Fibroblast of lung (primary cell): ENCODE measurements at regions not wholly inside any gene's neighbourhood (a gene's known extent, or its start where the extent isn't known, plus 50 kb on each side); places are given as distances from the start of the nearest gene placed in this dataset.
A peak's percentile ranks its signal among the peaks of the same experiment; 100 is the strongest.

ENCODE experiments used
- DNase-seq, 2 donors: peaks; one replicate each; pipeline versions ENCODE4 v3.0.0 to v3.0.0-alpha.2; 2010; ENCODE audit warnings: low read depth in 2 of 2
- H2AFZ ChIP-seq: 2 replicates; pipeline ENCODE4 v1.5.1; 2012; ENCODE audit warnings: low read length, control low read depth, inconsistent platforms
- H3K27ac ChIP-seq: 2 replicates; pipeline ENCODE4 v1.5.1; 2011; ENCODE audit warnings: low read length, control low read depth; ENCODE audit not compliant: insufficient read depth
- H3K27me3 ChIP-seq: 2 replicates; pipeline ENCODE4 v1.5.1; 2011; ENCODE audit warnings: mild to moderate bottlenecking, low read length; ENCODE audit not compliant: control insufficient read depth, insufficient read depth
- H3K36me3 ChIP-seq: 2 replicates; pipeline ENCODE4 v1.5.1; 2011; ENCODE audit warnings: low read length; ENCODE audit not compliant: control insufficient read depth, insufficient read depth
- H3K4me1 ChIP-seq: 2 replicates; pipeline ENCODE4 v1.5.1; 2011; ENCODE audit warnings: low read length; ENCODE audit not compliant: control insufficient read depth, insufficient read depth; ENCODE audit errors: extremely low read depth
- H3K4me2 ChIP-seq: 2 replicates; pipeline ENCODE4 v1.5.1; 2011; ENCODE audit warnings: low read length, control low read depth; ENCODE audit not compliant: insufficient read depth; ENCODE audit errors: extremely low read depth
- H3K4me3 ChIP-seq, 4 experiments: fragments of 200-600 bp in 1 of 4; sonication (generic) in 1 of 4; replicated peaks in 1 of 4; 2 replicates each; pipeline ENCODE4 v1.5.1; 2011 to 2016; ENCODE audit warnings: low read length in 4 of 4, low read depth in 3 of 4, mild to moderate bottlenecking in 3 of 4, control low read depth in 2 of 4, inconsistent platforms in 1 of 4, mixed read lengths in 1 of 4; ENCODE audit not compliant: insufficient read depth in 1 of 4; ENCODE audit errors: control extremely low read depth in 1 of 4
- H3K79me2 ChIP-seq: 2 replicates; pipeline ENCODE4 v1.5.1; 2012; ENCODE audit warnings: mild to moderate bottlenecking, low read length, inconsistent platforms; ENCODE audit not compliant: control insufficient read depth, insufficient read depth
- H3K9ac ChIP-seq: 2 replicates; pipeline ENCODE4 v1.5.1; 2011; ENCODE audit warnings: mild to moderate bottlenecking, low read length, control low read depth; ENCODE audit not compliant: insufficient read depth
- H3K9me3 ChIP-seq: 2 replicates; pipeline ENCODE4 v1.5.1; 2012; ENCODE audit warnings: low read depth, low read length; ENCODE audit not compliant: control insufficient read depth, insufficient read depth
- H4K20me1 ChIP-seq: 2 replicates; pipeline ENCODE4 v1.5.1; 2011; ENCODE audit warnings: low read length; ENCODE audit not compliant: control insufficient read depth, insufficient read depth; ENCODE audit errors: extremely low read depth
- CTCF ChIP-seq, 2 donors: IDR thresholded peaks in 1 of 2; conservative IDR thresholded peaks in 1 of 2; 1 replicate in 1 of 2; 2 replicates in 1 of 2; pipeline ENCODE4 v1.5.1; 2011 to 2012; ENCODE audit warnings: low read length in 2 of 2, control low read depth in 1 of 2, inconsistent platforms in 1 of 2, low read depth in 1 of 2, mild to moderate bottlenecking in 1 of 2
- EZH2 ChIP-seq: IDR thresholded peaks from 2 replicates; pipeline ENCODE4 v1.5.1; 2012; ENCODE audit warnings: low read length, control low read depth, mild to moderate bottlenecking; ENCODE audit errors: missing control alignments

- H2AFZ ChIP-seq = no peak overlapping the region
- no peak overlapping the region for H3K4me3 ChIP-seq
- peak; percentile 84 to 89 for DNase-seq
- H3K9me3 ChIP-seq = no peaks in the 10 kb centered on the region
- no peak for TF ChIP-seq EZH2
- H3K79me2 ChIP-seq = no peaks in the 10 kb centered on the region
- no peak overlapping the region for H3K9ac ChIP-seq
- no peaks in the 10 kb centered on the region for H3K36me3 ChIP-seq
- H3K4me1 ChIP-seq = peaks cover 5% of the 10 kb centered on the region
- H4K20me1 ChIP-seq = no peaks in the 10 kb centered on the region
- H3K27me3 ChIP-seq = no peaks in the 10 kb centered on the region
- H3K27ac ChIP-seq = no peak overlapping the region
- no peak overlapping the region for H3K4me2 ChIP-seq
These were observed 78.9 kb upstream of the SMIM30 start for GRCh38 chr7:113197274-113197673.

- Histone ChIP-seq H3K9me3 (no peaks in the 10 kb centered on the region), H2AFZ (peak overlapping the region; percentile 14), H3K27me3 (no peaks in the 10 kb centered on the region), H3K36me3 (no peaks in the 10 kb centered on the region), H3K4me1 (no peaks in the 10 kb centered on the region), H3K79me2 (no peaks in the 10 kb centered on the region), H3K4me3 (no peak overlapping the region), H3K4me2 (no peak overlapping the region), H3K9ac (no peak overlapping the region), H4K20me1 (no peaks in the 10 kb centered on the region), H3K27ac (no peak overlapping the region)
- no peak for TF ChIP-seq CTCF (conservative IDR thresholded peaks at IDR 0.05 in 1 of 2, IDR thresholded peaks at IDR 0.05 in 1 of 2; ENCODE audit: low read depth in 1 of 2, low read length in 2 of 2)
- no peak for DNase-seq
These were observed 70.0 kb upstream of the SMIM30 start for GRCh38 chr7:113188396-113188795.

GRCh38 chr7:113179313-113179712 is 61.0 kb upstream of the SMIM30 start:
- TF ChIP-seq CTCF (conservative IDR thresholded peaks at IDR 0.05 in 1 of 2, IDR thresholded peaks at IDR 0.05 in 1 of 2; ENCODE audit: low read depth in 1 of 2, low read length in 2 of 2) = no peak
- TF ChIP-seq EZH2 = no peak
- no peaks in the 10 kb centered on the region for H3K27me3 ChIP-seq
- no peak overlapping the region for H3K27ac ChIP-seq
- no peaks in the 10 kb centered on the region for H3K36me3 ChIP-seq
- no peak overlapping the region for H2AFZ ChIP-seq
- no peaks in the 10 kb centered on the region for H3K4me1 ChIP-seq
- no peak overlapping the region for H3K9ac ChIP-seq
- DNase-seq = no peak
- no peak overlapping the region for H3K4me2 ChIP-seq
- no peaks in the 10 kb centered on the region for H3K9me3 ChIP-seq
- no peaks in the 10 kb centered on the region for H3K79me2 ChIP-seq
- no peaks in the 10 kb centered on the region for H4K20me1 ChIP-seq
- no peak overlapping the region for H3K4me3 ChIP-seq
